ENCODE measurements at regions not wholly inside any gene's neighbourhood (a gene's known extent, or its start where the extent isn't known, plus 50 kb on each side); places are given as distances from the start of the nearest gene placed in this dataset.

DNA sequence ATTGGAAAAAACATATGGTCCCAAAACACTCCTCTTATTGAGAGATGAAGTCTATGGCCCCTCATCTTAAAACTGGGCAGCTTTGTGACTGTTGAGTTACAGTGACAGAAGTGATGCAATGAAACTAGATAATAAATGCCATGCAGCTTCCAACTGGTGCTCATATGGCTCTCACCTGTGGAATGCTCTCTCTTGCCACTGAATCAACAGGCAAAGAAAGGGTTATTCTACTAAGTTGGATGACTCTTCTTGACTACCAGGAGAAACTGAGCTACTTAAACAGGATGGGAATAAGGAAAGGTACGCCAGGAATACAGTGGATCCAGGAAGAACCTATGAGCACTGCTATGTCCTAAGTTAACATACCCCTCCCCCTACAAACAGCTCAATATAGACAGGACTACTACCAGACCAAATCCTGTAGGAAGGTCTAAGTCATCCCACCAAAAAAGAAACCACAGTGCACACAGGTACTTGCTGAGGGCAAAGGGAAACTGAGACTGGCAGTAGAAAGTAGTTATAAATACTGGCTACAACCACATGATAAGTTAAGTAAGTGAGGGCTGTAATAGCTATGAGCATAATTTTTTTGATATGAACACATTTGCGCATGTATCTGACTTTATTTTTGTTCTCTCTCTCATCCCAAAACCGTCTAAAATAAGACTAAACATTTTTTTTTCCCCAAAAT, 398.5 kb downstream of the ZFHX3 start:
- TF ChIP-seq, protein P1, sequence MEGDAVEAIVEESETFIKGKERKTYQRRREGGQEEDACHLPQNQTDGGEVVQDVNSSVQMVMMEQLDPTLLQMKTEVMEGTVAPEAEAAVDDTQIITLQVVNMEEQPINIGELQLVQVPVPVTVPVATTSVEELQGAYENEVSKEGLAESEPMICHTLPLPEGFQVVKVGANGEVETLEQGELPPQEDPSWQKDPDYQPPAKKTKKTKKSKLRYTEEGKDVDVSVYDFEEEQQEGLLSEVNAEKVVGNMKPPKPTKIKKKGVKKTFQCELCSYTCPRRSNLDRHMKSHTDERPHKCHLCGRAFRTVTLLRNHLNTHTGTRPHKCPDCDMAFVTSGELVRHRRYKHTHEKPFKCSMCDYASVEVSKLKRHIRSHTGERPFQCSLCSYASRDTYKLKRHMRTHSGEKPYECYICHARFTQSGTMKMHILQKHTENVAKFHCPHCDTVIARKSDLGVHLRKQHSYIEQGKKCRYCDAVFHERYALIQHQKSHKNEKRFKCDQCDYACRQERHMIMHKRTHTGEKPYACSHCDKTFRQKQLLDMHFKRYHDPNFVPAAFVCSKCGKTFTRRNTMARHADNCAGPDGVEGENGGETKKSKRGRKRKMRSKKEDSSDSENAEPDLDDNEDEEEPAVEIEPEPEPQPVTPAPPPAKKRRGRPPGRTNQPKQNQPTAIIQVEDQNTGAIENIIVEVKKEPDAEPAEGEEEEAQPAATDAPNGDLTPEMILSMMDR (IDR thresholded peaks at IDR 0.05): no peak
- TF ChIP-seq EP300 (IDR thresholded peaks at IDR 0.05) (no peak), POLR2A (IDR thresholded peaks at IDR 0.05) (no peak), POLR2AphosphoS5 (IDR thresholded peaks at IDR 0.05) (no peak)
